SK-N-SH treated with all-trans-retinoic acid at 6 μM for 48 hours (cell line): ENCODE measurements at regions not wholly inside any gene's neighbourhood (a gene's known extent, or its start where the extent isn't known, plus 50 kb on each side); places are given as distances from the start of the nearest gene placed in this dataset.

Experiments used
- ATAC-seq: fragments of 200-7000 bp; cut with Tn5 transposase; 3 replicates; pipeline ENCODE4 v1.9.1; 2020; ENCODE audit warnings: mild to moderate bottlenecking, moderate library complexity
- ARNTL ChIP-seq: fragments of 450-650 bp; formaldehyde crosslinking; IDR thresholded peaks from 2 replicates; pipeline ENCODE4 v1.5.0; 2020; ENCODE audit warnings: low read depth, mild to moderate bottlenecking, moderate library complexity, borderline replicate concordance
- CSDC2 ChIP-seq: fragments of 250-450 bp; sonication (Bioruptor Pico); IDR thresholded peaks from 2 replicates; pipeline ENCODE4 v1.5.0; 2020; ENCODE audit warnings: mild to moderate bottlenecking, moderate library complexity
- CSRNP3 ChIP-seq: fragments of 250-450 bp; sonication (Bioruptor Pico); IDR thresholded peaks from 2 replicates; pipeline ENCODE4 v1.5.1; 2021; ENCODE audit warnings: mild to moderate bottlenecking, moderate library complexity
- ESRRG ChIP-seq: fragments of 250-450 bp; sonication (Bioruptor Pico); IDR thresholded peaks from 2 replicates; pipeline ENCODE4 v1.6.1; 2021; ENCODE audit warnings: mild to moderate bottlenecking
- GLIS3 ChIP-seq: fragments of 250-450 bp; sonication (Bioruptor Pico); IDR thresholded peaks from 2 replicates; pipeline ENCODE4 v1.5.0; 2020; ENCODE audit warnings: mild to moderate bottlenecking, moderate library complexity
- ISL1 ChIP-seq: fragments of 250-450 bp; sonication (Bioruptor Pico); IDR thresholded peaks from 2 replicates; pipeline ENCODE4 v2.1.2; 2022; ENCODE audit warnings: mild to moderate bottlenecking, moderate library complexity
- OSR1 ChIP-seq: fragments of 250-450 bp; sonication (Bioruptor Pico); IDR thresholded peaks from 2 replicates; pipeline ENCODE4 v1.8.0; 2022; ENCODE audit warnings: moderate library complexity, mild to moderate bottlenecking, inconsistent platforms
- POU6F1 ChIP-seq: fragments of 250-450 bp; sonication (Bioruptor Pico); IDR thresholded peaks from 2 replicates; pipeline ENCODE4 v1.8.0; 2021; ENCODE audit warnings: low read depth, mild to moderate bottlenecking, moderate library complexity, borderline replicate concordance
- PPARA ChIP-seq: fragments of 250-450 bp; sonication (Bioruptor Pico); IDR thresholded peaks from 2 replicates; pipeline ENCODE4 v1.5.0; 2020; ENCODE audit warnings: mild to moderate bottlenecking, borderline replicate concordance
- RARB ChIP-seq: fragments of 250-450 bp; sonication (Bioruptor Pico); IDR thresholded peaks from 2 replicates; pipeline ENCODE4 v1.8.0; 2021; ENCODE audit warnings: mild to moderate bottlenecking, moderate library complexity
- SNAI2 ChIP-seq: fragments of 250-450 bp; sonication (Bioruptor Pico); IDR thresholded peaks from 2 replicates; pipeline ENCODE4 v1.5.0; 2020; ENCODE audit warnings: mild to moderate bottlenecking, moderate library complexity
- TCF4 ChIP-seq: fragments of 250-450 bp; sonication (Bioruptor Pico); IDR thresholded peaks from 2 replicates; pipeline ENCODE4 v1.8.0; 2021; ENCODE audit warnings: mild to moderate bottlenecking, moderate library complexity, borderline replicate concordance
- TOX ChIP-seq: fragments of 250-450 bp; sonication (Bioruptor Pico); IDR thresholded peaks from 2 replicates; pipeline ENCODE4 v1.8.0; 2021; ENCODE audit warnings: mild to moderate bottlenecking, moderate library complexity, borderline replicate concordance
- TSHZ2 ChIP-seq: fragments of 250-450 bp; sonication (Bioruptor Pico); IDR thresholded peaks from 2 replicates; pipeline ENCODE4 v1.5.0; 2020; ENCODE audit warnings: mild to moderate bottlenecking, moderate library complexity
- ZC3H10 ChIP-seq: fragments of 250-450 bp; sonication (Bioruptor Pico); IDR thresholded peaks from 2 replicates; pipeline ENCODE4 v1.5.1; 2021; ENCODE audit warnings: mild to moderate bottlenecking, moderate library complexity
- ZFP3 ChIP-seq: fragments of 250-450 bp; sonication (Bioruptor Pico); IDR thresholded peaks from 2 replicates; pipeline ENCODE4 v1.5.0; 2020; ENCODE audit warnings: mild to moderate bottlenecking, moderate library complexity
- ZFP30 ChIP-seq: fragments of 450-650 bp; formaldehyde crosslinking; IDR thresholded peaks from 2 replicates; pipeline ENCODE4 v1.5.0; 2022; ENCODE audit warnings: mild to moderate bottlenecking, moderate library complexity
- ZNF565 ChIP-seq: fragments of 450-650 bp; formaldehyde crosslinking; conservative IDR thresholded peaks from 2 replicates; pipeline ENCODE4 v1.5.0; 2020; ENCODE audit warnings: low read depth, mild to moderate bottlenecking, moderate library complexity
- ZNF70 ChIP-seq: fragments of 450-650 bp; formaldehyde crosslinking; IDR thresholded peaks from 2 replicates; pipeline ENCODE4 v1.5.0; 2020; ENCODE audit warnings: mild to moderate bottlenecking, moderate library complexity
- ZNF8 ChIP-seq: fragments of 450-650 bp; formaldehyde crosslinking; IDR thresholded peaks from 2 replicates; pipeline ENCODE4 v1.5.0; 2020; ENCODE audit warnings: mild to moderate bottlenecking, moderate library complexity
- TF ChIP-seq, protein P1 (sequence below): fragments of 250-450 bp; sonication (Bioruptor Pico); IDR thresholded peaks from 2 replicates; pipeline ENCODE4 v1.8.0; 2020; ENCODE audit warnings: mild to moderate bottlenecking, moderate library complexity, borderline replicate concordance

- no peak for TF ChIP-seq SNAI2 (CRISPR knock-in tag)
- TF ChIP-seq ZNF8: no peak
- TF ChIP-seq ZFP3: no peak
- no peak for TF ChIP-seq ZFP30 (CRISPR knock-in tag)
- TF ChIP-seq ISL1 (CRISPR knock-in tag): no peak
- TF ChIP-seq ZC3H10 (CRISPR knock-in tag): no peak
- TF ChIP-seq GLIS3 (CRISPR knock-in tag): no peak
- no peak for TF ChIP-seq ESRRG (CRISPR knock-in tag)
- TF ChIP-seq CSRNP3 (CRISPR knock-in tag): no peak
- no peak for TF ChIP-seq ARNTL (CRISPR knock-in tag)
- TF ChIP-seq CSDC2: no peak
- TF ChIP-seq TCF4 (CRISPR knock-in tag): no peak
- no peak for TF ChIP-seq ZNF565 (CRISPR knock-in tag)
- TF ChIP-seq TOX (CRISPR knock-in tag): no peak
- ATAC-seq: no peak
Observed at GRCh38 chr3:35012214-35012613, 627.1 kb upstream of the ARPP21 start.

GRCh38 chr3:35028157-35028556, 611.2 kb upstream of the ARPP21 start:
- TF ChIP-seq RARB (CRISPR knock-in tag): no peak
- no peak for TF ChIP-seq POU6F1 (CRISPR knock-in tag)
- TF ChIP-seq TSHZ2 (CRISPR knock-in tag): no peak
- TF ChIP-seq ZNF8: no peak
- TF ChIP-seq ZNF70: no peak
- no peak for TF ChIP-seq PPARA (CRISPR knock-in tag)
- no peak for TF ChIP-seq ZFP3
- TF ChIP-seq ARNTL (CRISPR knock-in tag): no peak
- no peak for TF ChIP-seq OSR1 (CRISPR knock-in tag)
- TF ChIP-seq TCF4 (CRISPR knock-in tag): no peak
- TF ChIP-seq ISL1 (CRISPR knock-in tag): no peak
- ATAC-seq: no peak

GRCh38 chr3:35042210-35042991, 596.9 kb upstream of the ARPP21 start:
- ATAC-seq: no peak
- TF ChIP-seq ZFP30 (CRISPR knock-in tag): no peak
- TF ChIP-seq ZC3H10 (CRISPR knock-in tag): no peak
- TF ChIP-seq ISL1 (CRISPR knock-in tag): no peak
- TF ChIP-seq ESRRG (CRISPR knock-in tag): no peak
- no peak for TF ChIP-seq TSHZ2 (CRISPR knock-in tag)
- TF ChIP-seq, protein P1, sequence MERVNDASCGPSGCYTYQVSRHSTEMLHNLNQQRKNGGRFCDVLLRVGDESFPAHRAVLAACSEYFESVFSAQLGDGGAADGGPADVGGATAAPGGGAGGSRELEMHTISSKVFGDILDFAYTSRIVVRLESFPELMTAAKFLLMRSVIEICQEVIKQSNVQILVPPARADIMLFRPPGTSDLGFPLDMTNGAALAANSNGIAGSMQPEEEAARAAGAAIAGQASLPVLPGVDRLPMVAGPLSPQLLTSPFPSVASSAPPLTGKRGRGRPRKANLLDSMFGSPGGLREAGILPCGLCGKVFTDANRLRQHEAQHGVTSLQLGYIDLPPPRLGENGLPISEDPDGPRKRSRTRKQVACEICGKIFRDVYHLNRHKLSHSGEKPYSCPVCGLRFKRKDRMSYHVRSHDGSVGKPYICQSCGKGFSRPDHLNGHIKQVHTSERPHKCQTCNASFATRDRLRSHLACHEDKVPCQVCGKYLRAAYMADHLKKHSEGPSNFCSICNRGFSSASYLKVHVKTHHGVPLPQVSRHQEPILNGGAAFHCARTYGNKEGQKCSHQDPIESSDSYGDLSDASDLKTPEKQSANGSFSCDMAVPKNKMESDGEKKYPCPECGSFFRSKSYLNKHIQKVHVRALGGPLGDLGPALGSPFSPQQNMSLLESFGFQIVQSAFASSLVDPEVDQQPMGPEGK (CRISPR knock-in tag): no peak
